ENCODE measurements at regions not wholly inside any gene's neighbourhood (a gene's known extent, or its start where the extent isn't known, plus 50 kb on each side); places are given as distances from the start of the nearest gene placed in this dataset.

DNA sequence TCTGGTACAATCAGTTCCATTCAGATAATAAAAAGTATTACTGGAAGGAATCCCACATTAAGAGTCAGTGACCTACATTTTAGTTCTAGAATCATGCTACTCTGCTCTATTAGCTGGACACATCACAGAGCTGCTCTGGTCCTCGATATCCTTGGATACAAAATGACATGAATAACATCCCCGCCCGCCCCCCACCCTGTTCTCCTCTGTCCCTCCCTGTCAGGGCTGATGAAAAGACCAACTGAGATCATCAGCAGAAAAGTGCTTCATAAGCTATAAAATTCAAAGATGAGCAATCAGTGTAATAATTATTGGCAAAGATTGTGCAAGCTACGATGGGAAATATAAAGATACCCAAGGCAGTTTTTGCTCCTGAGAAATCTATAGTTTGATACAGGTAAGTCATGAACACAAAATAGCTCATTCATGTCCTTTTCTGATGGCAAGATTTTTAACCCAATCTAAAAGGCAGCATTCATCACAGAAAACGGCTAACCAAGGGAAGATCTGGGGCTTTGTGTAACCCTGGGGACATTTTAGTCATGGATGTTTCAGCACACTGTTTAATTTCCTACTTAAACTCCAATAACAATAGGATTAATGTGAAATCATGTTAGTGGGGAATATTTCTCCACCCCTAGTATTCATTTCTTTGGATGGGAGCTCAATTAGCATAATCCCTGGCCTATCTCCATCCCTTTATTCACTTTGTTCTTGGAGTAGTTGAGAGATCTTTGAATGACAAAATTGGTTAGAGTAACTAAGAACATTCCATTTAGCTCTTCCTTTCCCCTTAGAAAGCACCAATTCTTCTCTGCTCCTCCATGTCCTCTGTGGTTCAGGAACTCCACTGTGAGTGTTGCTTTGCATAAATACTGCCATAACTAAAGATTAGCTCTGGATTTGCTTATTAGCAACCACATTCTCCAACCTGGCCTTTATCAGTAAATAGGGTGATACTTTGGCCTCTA lies 459.4 kb upstream of the GRIA1 start:
- no CpG with 5 or more reads among the region's 5 CpGs for WGBS (ENCODE audit: insufficient coverage, insufficient read length)
- H3K27ac ChIP-seq (ENCODE audit: low read length), result no peak overlapping the region
- DNase-seq (ENCODE audit: low read depth, low spot score), result no peak
- no peak overlapping the region for H3K4me3 ChIP-seq (ENCODE audit: low read length)
- H3K4me1 ChIP-seq (ENCODE audit: control insufficient read depth, insufficient read depth, low read length), result no peaks in the 10 kb centered on the region
- H3K9me3 ChIP-seq (ENCODE audit: control insufficient read depth, insufficient read depth, low read length), result no peaks in the 10 kb centered on the region
- H3K36me3 ChIP-seq (ENCODE audit: control insufficient read depth, insufficient read depth, low read length), result no peaks in the 10 kb centered on the region
- no peaks in the 10 kb centered on the region for H3K27me3 ChIP-seq (ENCODE audit: control insufficient read depth, insufficient read depth, low read length)

DNA sequence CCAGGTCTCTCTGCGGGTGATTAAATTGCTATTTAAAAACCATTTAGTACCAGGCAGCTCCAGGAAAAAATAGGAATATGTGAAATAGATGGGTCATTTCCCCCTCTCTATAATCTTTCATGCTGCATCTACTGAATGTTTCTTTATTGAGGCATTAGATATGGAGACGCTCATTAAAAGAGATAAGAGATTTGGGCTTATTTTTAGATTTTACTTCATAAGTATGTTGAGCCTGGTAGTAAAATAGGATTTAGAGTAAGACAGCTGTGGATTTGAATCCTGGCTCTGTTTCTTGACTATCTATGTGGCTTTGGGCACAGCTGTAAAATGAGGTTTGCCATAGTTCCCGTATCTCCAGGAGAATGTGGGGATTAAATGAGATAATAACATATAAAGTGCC lies 451.0 kb upstream of the GRIA1 start:
- Histone ChIP-seq H3K4me1 (ENCODE audit: control insufficient read depth, insufficient read depth, low read length) (no peaks in the 10 kb centered on the region), H3K4me3 (ENCODE audit: low read length) (no peak overlapping the region), H3K36me3 (ENCODE audit: control insufficient read depth, insufficient read depth, low read length) (no peaks in the 10 kb centered on the region), H3K27me3 (ENCODE audit: control insufficient read depth, insufficient read depth, low read length) (no peaks in the 10 kb centered on the region), H3K9me3 (ENCODE audit: control insufficient read depth, insufficient read depth, low read length) (no peaks in the 10 kb centered on the region), H3K27ac (ENCODE audit: low read length) (no peak overlapping the region)
- WGBS (ENCODE audit: insufficient coverage, insufficient read length), result no CpG with 5 or more reads among the region's 3 CpGs
- no peak for DNase-seq (ENCODE audit: low read depth, low spot score)

DNA sequence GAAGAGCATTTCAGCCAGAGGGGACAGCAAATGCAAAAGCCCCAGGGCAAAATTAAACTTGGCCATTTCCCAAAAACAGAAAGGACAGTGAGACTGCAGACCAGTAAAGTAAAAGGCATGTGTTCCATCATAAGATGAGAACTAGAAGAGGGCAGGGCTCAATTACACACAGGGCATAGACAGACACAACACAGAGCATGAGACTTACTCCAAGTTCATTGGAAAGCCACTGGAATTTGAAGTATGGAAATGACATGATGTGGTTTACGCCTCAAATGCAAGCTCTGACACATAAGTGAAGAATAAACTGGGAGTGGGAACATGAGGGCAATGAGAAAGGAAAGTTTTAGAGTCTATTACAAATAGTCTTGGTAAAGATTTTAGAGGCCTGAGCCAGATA lies 446.6 kb upstream of the GRIA1 start:
- H3K27me3 ChIP-seq (ENCODE audit: control insufficient read depth, insufficient read depth, low read length), result no peaks in the 10 kb centered on the region
- no peak for DNase-seq (ENCODE audit: low read depth, low spot score)
- no CpG with 5 or more reads among the region's 1 CpG for WGBS (ENCODE audit: insufficient coverage, insufficient read length)
- no peak overlapping the region for H3K27ac ChIP-seq (ENCODE audit: low read length)
- no peaks in the 10 kb centered on the region for H3K36me3 ChIP-seq (ENCODE audit: control insufficient read depth, insufficient read depth, low read length)
- H3K4me3 ChIP-seq (ENCODE audit: low read length), result no peak overlapping the region
- H3K9me3 ChIP-seq (ENCODE audit: control insufficient read depth, insufficient read depth, low read length), result no peaks in the 10 kb centered on the region
- H3K4me1 ChIP-seq (ENCODE audit: control insufficient read depth, insufficient read depth, low read length), result no peaks in the 10 kb centered on the region

DNA sequence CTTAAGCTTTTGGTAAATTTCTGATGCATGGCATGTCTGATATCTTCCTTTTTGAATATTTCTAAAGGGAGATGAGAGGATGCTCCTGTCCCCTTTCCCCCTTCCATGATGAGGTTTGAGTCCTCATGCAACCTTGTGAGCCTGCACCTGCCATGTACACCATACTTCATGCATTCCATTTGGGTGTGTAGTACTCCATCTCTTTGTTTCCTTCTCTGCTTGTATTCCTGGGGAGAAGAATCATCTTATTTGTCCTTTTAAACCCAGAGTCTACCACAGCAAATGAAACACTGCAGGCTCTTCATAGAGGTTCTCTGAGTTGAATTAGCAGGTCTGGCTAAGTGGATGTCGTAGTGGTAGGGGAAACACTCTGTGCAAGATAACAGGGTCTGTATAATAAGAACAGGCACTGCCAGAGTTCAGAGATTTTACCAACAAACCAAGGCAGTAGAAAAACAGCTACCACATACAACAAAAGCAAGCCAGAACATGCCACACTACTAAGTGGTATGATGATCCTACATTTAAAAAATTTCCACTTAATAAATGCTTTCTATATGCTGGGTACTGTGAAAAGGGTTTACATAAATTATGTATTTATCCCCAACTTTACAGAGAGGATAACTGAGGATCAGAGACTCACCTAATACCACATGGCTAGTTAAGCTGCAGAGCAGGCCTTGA lies 439.8 kb upstream of the GRIA1 start:
- WGBS (ENCODE audit: insufficient coverage, insufficient read length), result no CpG with 5 or more reads among the region's 1 CpG
- no peaks in the 10 kb centered on the region for H3K4me1 ChIP-seq (ENCODE audit: control insufficient read depth, insufficient read depth, low read length)
- no peaks in the 10 kb centered on the region for H3K27me3 ChIP-seq (ENCODE audit: control insufficient read depth, insufficient read depth, low read length)

DNA sequence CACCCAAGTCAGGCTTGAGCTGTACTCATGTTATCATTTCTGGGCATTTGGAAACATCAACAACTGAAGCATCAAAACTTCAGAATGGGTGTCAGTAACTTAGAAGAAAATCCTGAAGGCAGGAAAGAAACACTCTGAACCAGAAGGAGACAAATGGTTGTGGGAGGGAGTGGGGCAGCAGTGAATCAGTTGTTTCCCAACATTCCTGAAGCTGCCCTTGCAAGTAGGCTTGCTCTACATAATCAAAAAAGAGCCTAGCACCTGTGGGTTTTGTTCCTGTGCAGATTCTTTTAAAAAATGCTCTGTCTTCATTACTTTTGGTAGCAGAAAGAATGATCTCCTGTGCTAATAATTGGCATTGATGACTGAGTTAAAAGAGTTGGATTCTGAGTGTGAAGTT lies 424.2 kb upstream of the GRIA1 start:
- H3K27me3 ChIP-seq (ENCODE audit: control insufficient read depth, insufficient read depth, low read length), result no peaks in the 10 kb centered on the region
- no peaks in the 10 kb centered on the region for H3K36me3 ChIP-seq (ENCODE audit: control insufficient read depth, insufficient read depth, low read length)
- H3K4me3 ChIP-seq (ENCODE audit: low read length), result no peak overlapping the region
- H3K27ac ChIP-seq (ENCODE audit: low read length), result no peak overlapping the region
- H3K9me3 ChIP-seq (ENCODE audit: control insufficient read depth, insufficient read depth, low read length), result no peaks in the 10 kb centered on the region
- peaks cover 1% of the 10 kb centered on the region; the same call in 1 of the 2 replicates for H3K4me1 ChIP-seq (ENCODE audit: control insufficient read depth, insufficient read depth, low read length)
- no peak for DNase-seq (ENCODE audit: low read depth, low spot score)

More for the DNA sequence above, 439.8 kb upstream of the GRIA1 start:
- no peaks in the 10 kb centered on the region for H3K36me3 ChIP-seq (ENCODE audit: control insufficient read depth, insufficient read depth, low read length)
- no peak overlapping the region for H3K27ac ChIP-seq (ENCODE audit: low read length)
- no peaks in the 10 kb centered on the region for H3K9me3 ChIP-seq (ENCODE audit: control insufficient read depth, insufficient read depth, low read length)
- DNase-seq (ENCODE audit: low read depth, low spot score), result no peak
- no peak overlapping the region for H3K4me3 ChIP-seq (ENCODE audit: low read length)

DNA sequence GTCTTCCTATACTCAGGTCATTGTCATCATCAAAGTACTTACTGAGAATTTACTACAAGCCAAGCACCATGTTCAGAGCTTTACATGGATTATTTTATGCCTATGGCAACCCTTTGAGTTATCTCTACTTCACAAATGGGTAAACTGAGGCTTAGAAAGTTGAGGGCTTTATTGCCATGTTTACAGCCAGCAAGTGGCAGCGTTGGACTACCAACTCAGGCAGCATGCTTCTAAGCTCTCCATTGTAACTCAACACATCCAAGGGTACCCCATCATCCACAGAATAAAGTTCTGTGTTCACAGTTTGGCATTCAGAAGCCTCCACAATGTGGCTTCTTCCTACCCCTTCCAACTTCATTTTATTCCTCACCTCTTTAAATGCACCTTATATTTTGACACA lies 422.6 kb upstream of the GRIA1 start:
- H3K36me3 ChIP-seq (ENCODE audit: control insufficient read depth, insufficient read depth, low read length), result no peaks in the 10 kb centered on the region
- H3K27me3 ChIP-seq (ENCODE audit: control insufficient read depth, insufficient read depth, low read length), result no peaks in the 10 kb centered on the region
- H3K9me3 ChIP-seq (ENCODE audit: control insufficient read depth, insufficient read depth, low read length), result no peaks in the 10 kb centered on the region
- peaks cover 1% of the 10 kb centered on the region; the same call in 1 of the 2 replicates for H3K4me1 ChIP-seq (ENCODE audit: control insufficient read depth, insufficient read depth, low read length)
- no CpG with 5 or more reads among the region's 1 CpG for WGBS (ENCODE audit: insufficient coverage, insufficient read length)
- H3K4me3 ChIP-seq (ENCODE audit: low read length), result no peak overlapping the region
- no peak for DNase-seq (ENCODE audit: low read depth, low spot score)
- H3K27ac ChIP-seq (ENCODE audit: low read length), result no peak overlapping the region

DNA sequence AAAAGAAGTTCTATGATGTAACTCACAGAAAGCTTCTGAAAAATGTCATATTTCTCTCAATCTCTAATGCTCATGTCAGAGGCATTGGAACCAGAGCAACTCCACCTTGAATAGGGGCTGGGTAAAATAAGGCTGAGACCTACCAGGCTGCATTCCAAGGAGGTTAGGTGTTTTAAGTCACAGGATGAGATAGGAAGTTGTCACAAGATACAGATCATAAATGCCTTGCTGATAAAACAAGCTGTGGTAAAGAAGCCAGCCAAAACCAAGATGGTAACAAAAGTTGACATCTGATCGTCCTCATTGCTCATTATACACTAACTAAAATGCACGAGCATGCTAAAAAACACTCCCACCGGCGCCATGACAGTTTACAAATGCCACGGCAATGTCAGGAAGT lies 411.1 kb upstream of the GRIA1 start:
- H3K27ac ChIP-seq (ENCODE audit: low read length), result no peak overlapping the region
- H3K4me1 ChIP-seq (ENCODE audit: control insufficient read depth, insufficient read depth, low read length), result no peaks in the 10 kb centered on the region; the same call in 1 of the 2 replicates
- H3K4me3 ChIP-seq (ENCODE audit: low read length), result no peak overlapping the region
- no peak for DNase-seq (ENCODE audit: low read depth, low spot score)
- H3K9me3 ChIP-seq (ENCODE audit: control insufficient read depth, insufficient read depth, low read length), result no peaks in the 10 kb centered on the region
- WGBS (ENCODE audit: insufficient coverage, insufficient read length), result no CpG with 5 or more reads among the region's 5 CpGs
- no peaks in the 10 kb centered on the region for H3K36me3 ChIP-seq (ENCODE audit: control insufficient read depth, insufficient read depth, low read length)
- no peaks in the 10 kb centered on the region for H3K27me3 ChIP-seq (ENCODE audit: control insufficient read depth, insufficient read depth, low read length)

DNA sequence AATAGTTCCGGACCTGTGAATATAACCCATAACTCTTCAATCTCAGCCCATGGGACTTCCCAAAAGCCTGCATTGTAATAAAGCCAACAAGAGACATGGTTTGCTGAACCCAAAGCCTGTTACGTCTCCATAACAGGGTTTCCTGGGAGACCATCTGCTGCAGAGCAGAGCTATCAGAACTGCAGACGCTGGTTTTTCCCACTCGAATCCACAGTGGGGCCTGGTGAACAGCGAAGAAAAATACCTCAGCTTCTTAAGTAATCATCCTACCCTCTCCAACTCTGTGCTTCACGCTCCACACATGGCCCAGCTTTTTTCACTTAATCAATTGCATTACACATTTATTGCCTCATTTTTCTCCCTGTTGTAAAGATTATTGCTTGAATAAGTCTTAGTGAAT lies 409.5 kb upstream of the GRIA1 start:
- Histone ChIP-seq H3K9me3 (ENCODE audit: control insufficient read depth, insufficient read depth, low read length) (no peaks in the 10 kb centered on the region), H3K27me3 (ENCODE audit: control insufficient read depth, insufficient read depth, low read length) (no peaks in the 10 kb centered on the region), H3K4me1 (ENCODE audit: control insufficient read depth, insufficient read depth, low read length) (no peaks in the 10 kb centered on the region; the same call in 1 of the 2 replicates), H3K36me3 (ENCODE audit: control insufficient read depth, insufficient read depth, low read length) (no peaks in the 10 kb centered on the region), H3K27ac (ENCODE audit: low read length) (no peak overlapping the region), H3K4me3 (ENCODE audit: low read length) (no peak overlapping the region)
- no peak for DNase-seq (ENCODE audit: low read depth, low spot score)
- WGBS (ENCODE audit: insufficient coverage, insufficient read length), result no CpG with 5 or more reads among the region's 6 CpGs

DNA sequence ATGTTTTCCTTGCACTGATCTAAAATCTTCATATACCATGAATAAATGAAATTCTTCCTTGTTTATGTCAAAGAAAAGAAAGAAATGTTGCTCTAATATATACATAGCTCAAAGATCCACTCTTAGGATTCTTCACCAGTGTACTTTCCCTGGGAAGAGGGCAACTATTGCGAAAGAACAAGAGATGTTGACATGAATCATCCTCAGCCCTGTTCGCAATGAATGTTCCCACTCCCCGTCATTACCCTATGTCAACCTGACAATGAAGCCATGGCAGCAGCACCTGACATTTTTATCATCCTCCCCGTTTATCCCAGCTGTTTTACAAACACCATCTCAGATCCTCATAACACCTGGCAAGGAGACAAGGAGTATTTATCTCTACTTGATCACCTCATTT lies 409.1 kb upstream of the GRIA1 start:
- no peaks in the 10 kb centered on the region; the same call in 1 of the 2 replicates for H3K4me1 ChIP-seq (ENCODE audit: control insufficient read depth, insufficient read depth, low read length)
- H3K27ac ChIP-seq (ENCODE audit: low read length), result no peak overlapping the region
- no peaks in the 10 kb centered on the region for H3K9me3 ChIP-seq (ENCODE audit: control insufficient read depth, insufficient read depth, low read length)
- no peaks in the 10 kb centered on the region for H3K27me3 ChIP-seq (ENCODE audit: control insufficient read depth, insufficient read depth, low read length)
- DNase-seq (ENCODE audit: low read depth, low spot score), result no peak
- no peak overlapping the region for H3K4me3 ChIP-seq (ENCODE audit: low read length)
- H3K36me3 ChIP-seq (ENCODE audit: control insufficient read depth, insufficient read depth, low read length), result no peaks in the 10 kb centered on the region
- WGBS (ENCODE audit: insufficient coverage, insufficient read length), result no CpG with 5 or more reads among the region's 4 CpGs

DNA sequence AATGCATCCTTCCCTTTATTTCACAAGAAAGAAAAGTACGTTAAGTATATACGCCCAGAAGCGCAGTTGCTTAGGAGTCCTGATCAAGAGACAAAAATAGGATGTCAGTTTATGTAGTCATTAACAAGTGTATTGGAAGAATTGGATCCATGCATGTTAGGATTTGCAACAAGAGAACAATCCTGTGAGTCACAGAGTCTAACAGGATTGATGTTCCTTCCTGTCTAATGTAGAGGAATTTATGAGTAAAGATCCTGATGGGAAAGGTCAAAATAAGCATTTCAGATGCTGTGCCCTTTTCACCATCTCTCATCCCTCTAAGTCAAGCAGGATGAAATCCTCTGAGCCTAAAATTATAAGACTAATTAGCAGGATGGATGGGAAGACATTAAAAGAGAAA lies 406.0 kb upstream of the GRIA1 start:
- WGBS (ENCODE audit: insufficient coverage, insufficient read length), result no CpG with 5 or more reads among the region's 3 CpGs
- H3K36me3 ChIP-seq (ENCODE audit: control insufficient read depth, insufficient read depth, low read length), result no peaks in the 10 kb centered on the region
- no peak overlapping the region for H3K27ac ChIP-seq (ENCODE audit: low read length)
- no peak overlapping the region for H3K4me3 ChIP-seq (ENCODE audit: low read length)
- DNase-seq (ENCODE audit: low read depth, low spot score), result no peak
- H3K27me3 ChIP-seq (ENCODE audit: control insufficient read depth, insufficient read depth, low read length), result no peaks in the 10 kb centered on the region
- H3K9me3 ChIP-seq (ENCODE audit: control insufficient read depth, insufficient read depth, low read length), result no peaks in the 10 kb centered on the region
- no peaks in the 10 kb centered on the region for H3K4me1 ChIP-seq (ENCODE audit: control insufficient read depth, insufficient read depth, low read length)
